Breast epithelium (tissue), 3 donors: ENCODE measurements at regions not wholly inside any gene's neighbourhood (a gene's known extent, or its start where the extent isn't known, plus 50 kb on each side); places are given as distances from the start of the nearest gene placed in this dataset.

Experiments
- CTCF ChIP-seq, 3 donors: fragments of 450-650 bp; IDR thresholded peaks; one replicate each; pipeline ENCODE4 v1.5.1; 2016 to 2017; ENCODE audit warnings: antibody characterized with exemption in 3 of 3, mild to moderate bottlenecking in 3 of 3, moderate library complexity in 3 of 3
- POLR2A ChIP-seq: fragments of 450-650 bp; IDR thresholded peaks from one replicate; pipeline ENCODE4 v1.6.1; 2016; ENCODE audit warnings: antibody characterized with exemption, mild to moderate bottlenecking, moderate library complexity

- TF ChIP-seq POLR2A (no peak), CTCF (IDR thresholded peaks at IDR 0.05) (no peak)
Measured at GRCh38 chr13:73792796-73793195, 341.4 kb downstream of the KLF12 start.
